Nephron progenitor cell (in vitro differentiated cells): ENCODE measurements at regions not wholly inside any gene's neighbourhood (a gene's known extent, or its start where the extent isn't known, plus 50 kb on each side); places are given as distances from the start of the nearest gene placed in this dataset.

ENCODE experiments used
- DNase-seq: peaks from one replicate; pipeline ENCODE4 v3.0.0; 2021
- H3K27ac Mint-ChIP-seq: 2 replicates; pipeline ENCODE4 v1.8.0; 2021; ENCODE audit warnings: mild to moderate bottlenecking, moderate library complexity, mixed read lengths
- H3K27me3 Mint-ChIP-seq: 2 replicates; pipeline ENCODE4 v1.8.0; 2021; ENCODE audit warnings: mild to moderate bottlenecking, low read depth, mixed read lengths; ENCODE audit not compliant: poor library complexity
- H3K36me3 Mint-ChIP-seq: 2 replicates; pipeline ENCODE4 v1.8.0; 2021; ENCODE audit warnings: low read depth, mixed read lengths
- H3K4me1 Mint-ChIP-seq: 2 replicates; pipeline ENCODE4 v1.8.0; 2021; ENCODE audit warnings: mixed read lengths
- H3K4me3 Mint-ChIP-seq: 2 replicates; pipeline ENCODE4 v1.8.0; 2021; ENCODE audit warnings: mild to moderate bottlenecking, moderate library complexity, mixed read lengths
- H3K9me3 Mint-ChIP-seq: 2 replicates; pipeline ENCODE4 v1.8.0; 2021; ENCODE audit warnings: mild to moderate bottlenecking, moderate library complexity, mixed read lengths
- CTCF ChIP-seq: fragments of 200-600 bp; sonication (generic); IDR thresholded peaks from 2 replicates; pipeline ENCODE4 v1.5.0; 2021; ENCODE audit warnings: antibody characterized with exemption

DNA sequence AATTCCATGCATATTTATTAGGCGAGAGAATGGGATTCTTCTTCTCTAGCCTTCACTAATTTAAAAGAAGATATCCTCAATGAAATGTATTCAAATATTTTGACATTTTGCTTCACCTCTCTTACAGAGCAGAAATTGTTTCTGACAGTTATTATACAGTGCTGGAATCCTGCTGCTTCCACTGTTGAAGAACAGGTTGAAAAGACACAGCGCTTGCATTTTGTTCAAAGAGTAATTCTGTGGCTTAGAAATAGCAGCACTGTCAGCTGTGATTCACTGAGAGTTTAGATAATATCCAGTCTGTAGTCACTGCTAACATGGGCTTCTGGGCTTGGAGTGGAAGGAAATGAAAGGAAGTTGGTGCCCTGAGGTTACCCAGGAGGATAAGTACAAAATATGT is 117.1 kb upstream of the FBXL4 start:
- Mint-ChIP-seq H3K36me3 (no peaks in the 10 kb centered on the region), H3K4me3 (no peak overlapping the region), H3K4me1 (peaks cover 27% of the 10 kb centered on the region), H3K9me3 (no peaks in the 10 kb centered on the region), H3K27ac (no peak overlapping the region), H3K27me3 (peaks cover 68% of the 10 kb centered on the region)
- TF ChIP-seq CTCF: no peak
- no peak for DNase-seq

- no peaks in the 10 kb centered on the region for H3K36me3 Mint-ChIP-seq
- no peak for DNase-seq
- H3K4me3 Mint-ChIP-seq: no peak overlapping the region
- H3K9me3 Mint-ChIP-seq: no peaks in the 10 kb centered on the region
- peaks cover 28% of the 10 kb centered on the region for H3K4me1 Mint-ChIP-seq
- H3K27me3 Mint-ChIP-seq: no peaks in the 10 kb centered on the region
- H3K27ac Mint-ChIP-seq: no peak overlapping the region
- TF ChIP-seq CTCF: no peak
Measured at GRCh38 chr6:99036672-99037071, 88.9 kb upstream of the FBXL4 start.

- TF ChIP-seq CTCF: no peak
- Mint-ChIP-seq H3K27ac (no peak overlapping the region), H3K9me3 (peaks cover 6% of the 10 kb centered on the region), H3K4me1 (peaks cover 27% of the 10 kb centered on the region), H3K36me3 (no peaks in the 10 kb centered on the region), H3K4me3 (no peak overlapping the region), H3K27me3 (peaks cover 2% of the 10 kb centered on the region)
- DNase-seq: no peak
Measured at GRCh38 chr6:99032396-99032795, 84.7 kb upstream of the FBXL4 start.

DNA sequence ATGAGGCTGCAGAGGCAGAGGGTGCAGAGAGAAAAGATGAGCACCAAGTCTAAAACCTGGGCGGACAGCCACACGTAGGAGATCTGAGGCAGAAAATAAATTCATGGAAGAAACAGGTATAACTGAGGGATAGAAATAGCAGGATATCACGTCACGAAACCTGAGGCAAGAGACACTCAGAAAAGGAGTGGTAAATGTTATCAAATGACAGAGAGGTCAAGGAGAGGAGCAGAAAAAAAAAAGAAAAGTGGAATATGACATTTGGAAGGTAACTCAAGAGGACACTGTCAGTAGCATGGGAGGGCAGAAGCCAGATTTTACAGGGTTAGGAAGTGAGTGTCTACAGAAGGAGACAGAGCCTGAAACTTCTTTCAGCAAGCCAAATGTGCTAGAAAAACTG is 84.2 kb upstream of the FBXL4 start:
- DNase-seq: no peak
- H3K4me1 Mint-ChIP-seq: peaks cover 23% of the 10 kb centered on the region
- peaks cover 2% of the 10 kb centered on the region for H3K27me3 Mint-ChIP-seq
- no peaks in the 10 kb centered on the region for H3K36me3 Mint-ChIP-seq
- H3K9me3 Mint-ChIP-seq: peaks cover 10% of the 10 kb centered on the region
- peak overlapping the region; percentile 70 for H3K27ac Mint-ChIP-seq
- no peak for TF ChIP-seq CTCF
- peak overlapping the region; percentile 19 for H3K4me3 Mint-ChIP-seq

- Mint-ChIP-seq H3K27ac (no peak overlapping the region), H3K27me3 (peaks cover 2% of the 10 kb centered on the region), H3K4me1 (peaks cover 19% of the 10 kb centered on the region), H3K4me3 (no peak overlapping the region), H3K9me3 (peaks cover 21% of the 10 kb centered on the region), H3K36me3 (peaks cover 10% of the 10 kb centered on the region)
- TF ChIP-seq CTCF: no peak
- no peak for DNase-seq
Measured at GRCh38 chr6:99030915-99031314, 83.2 kb upstream of the FBXL4 start.

- Mint-ChIP-seq H3K27me3 (peaks cover 8% of the 10 kb centered on the region), H3K4me1 (no peaks in the 10 kb centered on the region), H3K27ac (no peak overlapping the region), H3K4me3 (no peak overlapping the region), H3K9me3 (peaks cover 33% of the 10 kb centered on the region), H3K36me3 (peaks cover 12% of the 10 kb centered on the region)
- no peak for DNase-seq
- TF ChIP-seq CTCF: no peak
Measured at GRCh38 chr6:99026135-99026534, 78.4 kb upstream of the FBXL4 start.
